Spleen (tissue), 11 donors: ENCODE measurements at regions not wholly inside any gene's neighbourhood (a gene's known extent, or its start where the extent isn't known, plus 50 kb on each side); places are given as distances from the start of the nearest gene placed in this dataset.

Experiments used
- DNase-seq: peaks from one replicate; pipeline ENCODE4 v3.0.0-alpha.2; 2020
- H3K27ac ChIP-seq, 8 donors: fragments of 200-600 bp; sonication (generic) in 7 of 8; 1 replicate in 4 of 8; 2 replicates in 4 of 8; pipeline versions ENCODE4 v1.5.0 to v1.8.0; 2016 to 2021; ENCODE audit warnings: inconsistent platforms in 4 of 8, mild to moderate bottlenecking in 4 of 8, moderate library complexity in 1 of 8
- H3K27me3 ChIP-seq, 7 donors: fragments of 200-600 bp; sonication (generic) in 6 of 7; replicated peaks in 1 of 7; 1 replicate in 4 of 7; 2 replicates in 3 of 7; pipeline versions ENCODE4 v1.5.0 to v1.8.0; 2016 to 2021; ENCODE audit warnings: inconsistent platforms in 3 of 7, mild to moderate bottlenecking in 1 of 7
- H3K36me3 ChIP-seq, 6 donors: fragments of 200-600 bp; sonication (generic) in 5 of 6; 1 replicate in 4 of 6; 2 replicates in 2 of 6; pipeline versions ENCODE4 v1.5.0 to v1.8.0; 2016 to 2021; ENCODE audit warnings: inconsistent platforms in 2 of 6
- H3K4me1 ChIP-seq, 6 donors: fragments of 200-600 bp; sonication (generic) in 5 of 6; 1 replicate in 3 of 6; 2 replicates in 3 of 6; pipeline versions ENCODE4 v1.5.0 to v1.8.0; 2016 to 2021; ENCODE audit warnings: inconsistent platforms in 3 of 6
- H3K4me3 ChIP-seq, 8 donors: fragments of 200-600 bp; sonication (generic) in 7 of 8; 1 replicate in 4 of 8; 2 replicates in 4 of 8; pipeline versions ENCODE4 v1.5.0 to v1.8.0; 2016 to 2021; ENCODE audit warnings: inconsistent platforms in 4 of 8, mild to moderate bottlenecking in 4 of 8, moderate library complexity in 2 of 8
- H3K9me3 ChIP-seq, 8 donors: fragments of 200-600 bp; sonication (generic) in 7 of 8; 1 replicate in 4 of 8; 2 replicates in 4 of 8; pipeline versions ENCODE4 v1.5.0 to v1.8.0; 2016 to 2021; ENCODE audit warnings: inconsistent platforms in 4 of 8
- CTCF ChIP-seq, 11 experiments: fragments of 200-600 bp in 7 of 11; fragments of 450-650 bp in 4 of 11; sonication (generic) in 4 of 11; IDR thresholded peaks in 8 of 11; conservative IDR thresholded peaks in 3 of 11; 1 replicate in 7 of 11; 2 replicates in 4 of 11; pipeline versions ENCODE4 v1.4.0 to v1.8.0; 2016 to 2021; ENCODE audit warnings: antibody characterized with exemption in 11 of 11, inconsistent platforms in 4 of 11, mild to moderate bottlenecking in 1 of 11
- POLR2A ChIP-seq, 3 donors: fragments of 450-650 bp; IDR thresholded peaks; one replicate each; pipeline ENCODE4 v1.5.1; 2017; ENCODE audit warnings: antibody characterized with exemption in 3 of 3, mild to moderate bottlenecking in 1 of 3
- POLR2AphosphoS5 ChIP-seq, 3 donors: sonication (generic); formaldehyde crosslinking; IDR thresholded peaks; one replicate each; pipeline ENCODE4 v1.5.1; 2017; ENCODE audit warnings: antibody characterized with exemption in 3 of 3
- WGBS, 5 donors: extraction: QIAGEN DNeasy Blood & Tissue Kit in 3 of 5; methylation state at CpG; one replicate each; pipeline versions ENCODE4 v1.1.5 to v1.1.7; 2013 to 2018; 5-methylcytosine and 5-hydroxymethylcytosine counted together
- intact Hi-C: fragments of 100-400 bp; cut with DNase I; formaldehyde crosslinking; loops from one replicate; pipeline ENCODE4 v1.15.0; 2023; ENCODE audit warnings: low total_unique reads
- donor health status: healthy with polysubstance abuse.
- donor health status: DM: no; HTN: no; CAD: no; lungs with moderate emphysema.
- donor health status: DM: no; HTN: no; CAD: no.
- donor health status: Bipolar disorder and iron deficiency.
- donor health status: healthy.
- donor health status: DM: no; HTN: no; CAD: no.
- donor health status: DM: yes; HTN: yes; CAD: no.

DNA sequence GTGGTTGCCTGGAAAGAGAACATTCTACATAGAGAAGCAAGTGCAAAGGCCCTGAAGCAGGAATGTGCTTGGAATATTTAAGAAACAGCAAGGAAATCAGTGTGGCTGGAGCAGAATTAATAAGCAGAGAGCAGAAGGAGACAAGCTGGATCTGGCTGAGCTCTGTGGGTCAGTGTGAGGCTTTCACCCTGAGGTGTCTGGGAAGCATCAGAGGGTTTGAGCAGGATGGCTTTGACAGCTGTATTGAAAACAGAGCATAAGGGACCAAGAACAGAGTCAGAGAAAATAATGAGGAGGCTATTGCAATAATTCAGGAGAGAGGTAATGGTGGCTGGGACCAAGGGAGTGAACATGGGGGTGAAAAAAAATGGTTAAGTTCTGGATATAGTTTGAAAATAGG, 199.6 kb downstream of the NXPE2 start:
- TF ChIP-seq POLR2AphosphoS5 (IDR thresholded peaks at IDR 0.05) (no peak), CTCF (IDR thresholded peaks at IDR 0.05 in 8 of 11, conservative IDR thresholded peaks at IDR 0.05 in 3 of 11) (no peak), POLR2A (IDR thresholded peaks at IDR 0.05) (no peak)
- H3K27ac ChIP-seq: no peak overlapping the region
- no peaks in the 10 kb centered on the region for H3K36me3 ChIP-seq
- H3K4me3 ChIP-seq: no peak overlapping the region
- no peaks in the 10 kb centered on the region for H3K9me3 ChIP-seq
- H3K27me3 ChIP-seq: no peaks in the 10 kb centered on the region
- H3K4me1 ChIP-seq: no peaks in the 10 kb centered on the region
- DNase-seq: no peak
- intact Hi-C loops: no loop called here

DNA sequence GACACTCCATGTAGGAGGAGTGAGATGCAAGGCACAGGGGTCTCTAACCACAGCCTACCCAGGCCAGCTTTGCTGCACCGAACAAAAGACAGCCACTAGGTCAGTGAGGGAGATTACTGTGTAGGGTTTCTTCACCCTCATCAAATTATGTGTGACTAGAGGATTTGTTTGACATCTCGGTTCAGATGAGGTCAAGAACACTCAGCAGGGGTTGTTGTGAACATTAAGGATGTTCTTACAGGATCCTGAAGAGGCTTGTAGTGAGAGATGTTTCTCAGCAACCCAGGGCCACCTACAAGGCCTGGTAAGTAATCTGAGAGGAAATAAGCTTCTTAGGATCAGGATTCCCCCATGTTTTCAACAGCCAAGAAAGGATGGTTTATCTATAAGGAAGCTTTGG, 202.1 kb downstream of the NXPE2 start:
- no peak for DNase-seq
- no peaks in the 10 kb centered on the region for H3K9me3 ChIP-seq
- intact Hi-C loops: no loop called here
- 41 to 57% (median 52%) methylated on average over 2 of the region's 2 CpGs for WGBS, 5 donors
- H3K27me3 ChIP-seq: no peaks in the 10 kb centered on the region
- H3K27ac ChIP-seq: no peak overlapping the region
- H3K4me3 ChIP-seq: no peak overlapping the region
- TF ChIP-seq POLR2AphosphoS5 (IDR thresholded peaks at IDR 0.05) (no peak), CTCF (IDR thresholded peaks at IDR 0.05 in 8 of 11, conservative IDR thresholded peaks at IDR 0.05 in 3 of 11) (no peak), POLR2A (IDR thresholded peaks at IDR 0.05) (no peak)
- no peaks in the 10 kb centered on the region for H3K36me3 ChIP-seq
- no peaks in the 10 kb centered on the region for H3K4me1 ChIP-seq

- Histone ChIP-seq H3K27me3 (no peaks in the 10 kb centered on the region), H3K27ac (no peak overlapping the region), H3K4me1 (no peaks in the 10 kb centered on the region), H3K4me3 (no peak overlapping the region), H3K9me3 (no peaks in the 10 kb centered on the region), H3K36me3 (no peaks in the 10 kb centered on the region)
- TF ChIP-seq POLR2A (IDR thresholded peaks at IDR 0.05) (no peak), CTCF (IDR thresholded peaks at IDR 0.05 in 8 of 11, conservative IDR thresholded peaks at IDR 0.05 in 3 of 11) (no peak), POLR2AphosphoS5 (IDR thresholded peaks at IDR 0.05) (no peak)
- DNase-seq: no peak
- intact Hi-C loops: no loop called here
- WGBS, 5 donors: 69 to 83% (median 77%) methylated on average over 3 of the region's 3 CpGs
Observed at GRCh38 chr11:114883472-114883871, 205.1 kb downstream of the NXPE2 start.

DNA sequence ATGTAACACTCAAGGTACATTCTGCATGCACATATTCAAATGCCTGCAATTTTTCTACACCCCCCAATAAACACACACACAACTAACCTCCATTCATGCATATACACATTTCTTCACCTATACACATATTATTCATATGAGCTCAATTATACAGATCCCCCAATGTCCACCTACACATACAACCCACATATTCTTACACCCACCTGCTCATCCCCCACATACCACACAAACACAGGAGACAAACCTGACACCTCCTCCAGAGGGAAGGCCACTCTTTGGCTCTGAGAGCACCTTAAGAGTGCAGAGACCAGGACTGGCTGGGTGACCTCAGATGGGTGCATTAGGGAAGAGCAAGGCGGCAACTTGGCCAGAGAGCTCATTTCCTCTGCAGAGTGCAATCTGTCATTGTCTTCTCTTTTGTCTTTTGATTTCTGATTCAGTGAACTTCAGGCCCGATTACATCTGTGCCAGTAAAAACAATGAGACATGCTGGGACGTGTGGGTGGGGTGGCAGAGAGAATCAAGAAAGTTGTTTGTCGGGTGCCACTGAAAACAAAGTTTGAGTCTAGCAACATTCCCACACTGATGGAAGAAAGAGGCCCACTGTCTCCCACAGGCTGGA, 208.4 kb downstream of the NXPE2 start:
- DNase-seq: no peak
- WGBS, 5 donors: 42 to 70% (median 56%) methylated on average over 4 of the region's 4 CpGs
- no peak for TF ChIP-seq POLR2A (IDR thresholded peaks at IDR 0.05)
- no peak for TF ChIP-seq POLR2AphosphoS5 (IDR thresholded peaks at IDR 0.05)
- no peak overlapping the region for H3K27ac ChIP-seq
- H3K9me3 ChIP-seq: peaks cover 0 to 6% (median 0%) of the 10 kb centered on the region in 8 donors
- H3K27me3 ChIP-seq: peaks cover 0 to 3% (median 0%) of the 10 kb centered on the region in 7 donors
- intact Hi-C loops: no loop called here
- no peaks in the 10 kb centered on the region for H3K36me3 ChIP-seq
- no peaks in the 10 kb centered on the region for H3K4me1 ChIP-seq
- H3K4me3 ChIP-seq: no peak overlapping the region

GRCh38 chr11:114889594-114890011, 211.3 kb downstream of the NXPE2 start:
- H3K4me1 ChIP-seq: no peaks in the 10 kb centered on the region
- no peak for DNase-seq
- TF ChIP-seq POLR2A (IDR thresholded peaks at IDR 0.05) (no peak), CTCF (IDR thresholded peaks at IDR 0.05 in 8 of 11, conservative IDR thresholded peaks at IDR 0.05 in 3 of 11) (no peak)
- 59 to 71% (median 63%) methylated on average over 12 of the region's 12 CpGs for WGBS, 5 donors
- no peaks in the 10 kb centered on the region for H3K36me3 ChIP-seq
- peaks cover 0 to 6% (median 0%) of the 10 kb centered on the region in 8 donors for H3K9me3 ChIP-seq
- intact Hi-C loops: no loop called here
- no peak overlapping the region for H3K4me3 ChIP-seq
- peaks cover 0 to 3% (median 0%) of the 10 kb centered on the region in 7 donors for H3K27me3 ChIP-seq
- H3K27ac ChIP-seq: no peak overlapping the region
